Heart right ventricle (tissue), 16 donors: ENCODE measurements at regions not wholly inside any gene's neighbourhood (a gene's known extent, or its start where the extent isn't known, plus 50 kb on each side); places are given as distances from the start of the nearest gene placed in this dataset.

Source experiments
- ATAC-seq, 8 donors: fragments of 200-7000 bp; cut with Tn5 transposase; one replicate each; pipeline ENCODE4 v1.9.1; 2020; ENCODE audit warnings: mild to moderate bottlenecking in 8 of 8, moderate library complexity in 8 of 8, moderate number of reproducible peaks in 1 of 8
- DNase-seq, 2 donors: peaks; one replicate each; pipeline ENCODE4 v3.0.0-alpha.2; 2020
- H3K27ac ChIP-seq, 10 donors: fragments of 200-600 bp; sonication (generic) in 2 of 10; one replicate each; pipeline versions ENCODE4 v1.5.0 to v1.8.0; 2020 to 2022; ENCODE audit warnings: mild to moderate bottlenecking in 3 of 10
- H3K27me3 ChIP-seq, 7 donors: fragments of 200-600 bp; one replicate each; pipeline ENCODE4 v1.8.0; 2021 to 2022; ENCODE audit warnings: mild to moderate bottlenecking in 2 of 7
- H3K36me3 ChIP-seq, 9 donors: fragments of 200-600 bp; sonication (generic) in 1 of 9; one replicate each; pipeline versions ENCODE4 v1.5.0 to v1.8.0; 2020 to 2022; ENCODE audit warnings: mild to moderate bottlenecking in 2 of 9
- H3K4me1 ChIP-seq, 9 donors: fragments of 200-600 bp; sonication (generic) in 1 of 9; one replicate each; pipeline versions ENCODE4 v1.5.0 to v1.8.0; 2020 to 2022; ENCODE audit warnings: mild to moderate bottlenecking in 4 of 9
- H3K4me3 ChIP-seq, 10 donors: fragments of 200-600 bp; sonication (generic) in 2 of 10; one replicate each; pipeline versions ENCODE4 v1.5.0 to v1.8.0; 2020 to 2022; ENCODE audit warnings: mild to moderate bottlenecking in 7 of 10, moderate library complexity in 2 of 10
- H3K9me3 ChIP-seq, 11 donors: fragments of 200-600 bp in 10 of 11; sonication (generic) in 2 of 11; one replicate each; pipeline versions ENCODE4 v1.5.0 to v1.8.0; 2013 to 2022; ENCODE audit warnings: mild to moderate bottlenecking in 2 of 11, control low read depth in 1 of 11, moderate library complexity in 1 of 11
- WGBS, 2 donors: extraction: QIAGEN DNeasy Blood & Tissue Kit; methylation state at CpG; one replicate each; pipeline ENCODE4 v1.1.7; 2013; ENCODE audit warnings: inconsistent platforms in 1 of 2; 5-methylcytosine and 5-hydroxymethylcytosine counted together
- intact Hi-C, 10 donors: fragments of 100-400 bp; cut with DNase I; formaldehyde crosslinking; loops; one replicate each; pipeline versions ENCODE4 v1.11.1 to v1.14.2; 2022
- TF ChIP-seq, protein P1 (sequence below), 9 donors: fragments of 200-600 bp; sonication (generic) in 2 of 9; IDR thresholded peaks; one replicate each; pipeline versions ENCODE4 v1.5.0 to v1.8.0; 2021 to 2022; ENCODE audit warnings: antibody characterized with exemption in 9 of 9, mild to moderate bottlenecking in 5 of 9, moderate library complexity in 1 of 9
- donor health status: Arrhythmogenic right ventricular cardiomyopathy.
- donor health status: ischemic (EF 13 %, LVEDD 7.1; RV severe dilation, severe dysfunction).
- donor health status: healthy with polysubstance abuse.
- donor health status: DM: no; HTN: yes; CAD: no.
- donor health status: DM: no; HTN: no; CAD: no.
- donor health status: ischemic (EF 25% LVEDD 6.9; RV normal size, moderate dysfunction).
- donor health status: ischemic (EF 25% LVEDD 5.7; RV mildly dilated, moderate dysfunction).
- donor health status: healthy.
- donor health status: DM: yes; HTN: yes; CAD: no.
- donor health status: Ischemic cardiomyopathy.
- donor health status: ischemic (EF 35%, LVEDD 5.7; RV mildly dilated, moderate dysfunction).
- donor health status: nonischemic (EF 11% LVEDD 7.7; RV severe dilation, severe dysfunction).
- donor health status: DM: yes; HTN: yes; CAD: no.
- donor health status: PGD.
- donor health status: ischemic (EF 29% LVEDD 5.4; RV normal size, mild dysfunction).
- donor health status: nonischemic (EF 23%, LVEDD 6.1; RV moderate dilation, normal function).

DNA sequence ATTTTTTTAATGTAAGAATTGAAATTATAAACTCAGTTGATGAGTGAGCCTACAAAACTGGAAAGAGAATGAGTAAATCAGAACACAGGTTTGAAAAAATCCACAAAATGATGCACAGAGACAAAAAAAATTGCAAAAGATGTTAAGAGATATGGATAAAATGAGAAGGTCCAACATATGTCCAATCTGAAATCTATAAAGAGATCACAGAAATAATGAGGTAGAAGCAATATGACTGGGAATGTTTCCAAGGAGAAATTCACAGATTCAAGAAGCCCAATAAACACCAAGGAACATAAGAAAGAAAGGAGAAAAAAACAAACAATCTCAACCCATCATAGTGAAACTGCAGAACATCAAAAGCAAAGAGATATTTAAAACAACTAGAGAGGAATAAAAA is 288.4 kb upstream of the SLC30A5 start:
- Histone ChIP-seq H3K27me3 (no peaks in the 10 kb centered on the region), H3K4me1 (peaks cover 0 to 6% (median 0%) of the 10 kb centered on the region in 9 donors), H3K9me3 (peaks cover 0 to 23% (median 0%) of the 10 kb centered on the region in 11 donors), H3K4me3 (no peak overlapping the region), H3K27ac (no peak overlapping the region), H3K36me3 (no peaks in the 10 kb centered on the region)
- intact Hi-C loops = no loop called here
- no peak for DNase-seq
- ATAC-seq = no peak
- TF ChIP-seq, protein P1, sequence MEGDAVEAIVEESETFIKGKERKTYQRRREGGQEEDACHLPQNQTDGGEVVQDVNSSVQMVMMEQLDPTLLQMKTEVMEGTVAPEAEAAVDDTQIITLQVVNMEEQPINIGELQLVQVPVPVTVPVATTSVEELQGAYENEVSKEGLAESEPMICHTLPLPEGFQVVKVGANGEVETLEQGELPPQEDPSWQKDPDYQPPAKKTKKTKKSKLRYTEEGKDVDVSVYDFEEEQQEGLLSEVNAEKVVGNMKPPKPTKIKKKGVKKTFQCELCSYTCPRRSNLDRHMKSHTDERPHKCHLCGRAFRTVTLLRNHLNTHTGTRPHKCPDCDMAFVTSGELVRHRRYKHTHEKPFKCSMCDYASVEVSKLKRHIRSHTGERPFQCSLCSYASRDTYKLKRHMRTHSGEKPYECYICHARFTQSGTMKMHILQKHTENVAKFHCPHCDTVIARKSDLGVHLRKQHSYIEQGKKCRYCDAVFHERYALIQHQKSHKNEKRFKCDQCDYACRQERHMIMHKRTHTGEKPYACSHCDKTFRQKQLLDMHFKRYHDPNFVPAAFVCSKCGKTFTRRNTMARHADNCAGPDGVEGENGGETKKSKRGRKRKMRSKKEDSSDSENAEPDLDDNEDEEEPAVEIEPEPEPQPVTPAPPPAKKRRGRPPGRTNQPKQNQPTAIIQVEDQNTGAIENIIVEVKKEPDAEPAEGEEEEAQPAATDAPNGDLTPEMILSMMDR (IDR thresholded peaks at IDR 0.05) = no peak

DNA sequence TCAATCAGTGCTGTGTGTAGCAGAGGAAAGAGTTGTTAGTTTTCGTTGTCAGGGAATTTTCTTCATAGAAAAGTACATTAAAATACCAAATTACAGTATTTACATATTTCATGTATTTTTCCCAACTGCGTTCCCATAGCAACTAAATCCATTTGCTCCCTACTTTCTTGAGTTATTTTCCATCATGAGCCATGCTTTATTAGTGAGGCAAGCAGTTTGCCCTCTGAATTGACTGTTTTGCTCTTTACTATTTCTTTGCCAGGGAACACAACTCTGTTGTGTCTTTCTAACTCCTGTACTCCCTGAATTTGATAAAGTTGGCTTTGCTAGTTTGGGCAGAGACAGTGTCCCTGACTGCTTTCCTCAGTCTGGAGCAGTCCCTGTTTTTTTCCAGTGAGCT is 276.2 kb upstream of the SLC30A5 start:
- H3K36me3 ChIP-seq = no peaks in the 10 kb centered on the region
- no peaks in the 10 kb centered on the region for H3K4me1 ChIP-seq
- TF ChIP-seq, protein P1 (IDR thresholded peaks at IDR 0.05) = no peak
- DNase-seq = no peak
- 82 to 89% methylated on average over 2 of the region's 2 CpGs for WGBS, 2 donors
- peaks cover 0 to 5% (median 0%) of the 10 kb centered on the region in 7 donors for H3K27me3 ChIP-seq
- no peak overlapping the region for H3K27ac ChIP-seq
- intact Hi-C loops = no loop called here
- no peak for ATAC-seq
- H3K9me3 ChIP-seq = no peaks in the 10 kb centered on the region
- H3K4me3 ChIP-seq = no peak overlapping the region

DNA sequence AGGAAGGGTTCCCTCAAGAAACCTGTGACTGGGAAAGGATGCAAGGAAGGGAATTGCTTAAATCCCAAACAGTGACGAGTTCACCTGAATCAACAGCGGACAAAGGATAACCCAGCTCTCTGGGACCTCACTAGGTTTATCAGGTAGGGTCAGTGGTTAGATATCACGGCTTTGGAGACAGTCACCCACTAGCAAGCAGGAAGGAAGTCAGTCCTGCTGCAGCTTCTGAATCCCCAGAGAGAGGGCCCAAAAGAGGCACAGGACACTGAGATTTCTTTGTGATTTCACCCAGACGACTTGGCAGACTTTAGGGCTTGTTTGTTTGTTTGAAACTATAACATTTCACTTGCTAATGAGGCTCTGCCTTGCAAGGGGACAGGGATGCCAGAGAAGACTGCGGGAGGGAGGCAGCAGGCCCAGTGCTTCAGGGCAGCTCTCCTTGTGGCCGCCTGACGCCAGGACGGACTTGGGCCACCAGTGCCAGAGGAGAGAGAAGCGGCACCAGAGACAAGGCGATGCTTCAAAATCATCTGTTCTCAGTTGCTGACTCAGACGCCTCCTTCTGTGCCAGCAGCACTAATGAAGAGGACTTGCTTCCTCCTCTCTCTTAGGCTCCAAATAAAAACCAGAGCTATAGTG is 275.6 kb upstream of the SLC30A5 start:
- Histone ChIP-seq H3K9me3 (no peaks in the 10 kb centered on the region), H3K27ac (no peak overlapping the region), H3K36me3 (no peaks in the 10 kb centered on the region), H3K27me3 (peaks cover 0 to 5% (median 0%) of the 10 kb centered on the region in 7 donors), H3K4me3 (no peak overlapping the region), H3K4me1 (no peaks in the 10 kb centered on the region)
- 75 to 78% methylated on average over 11 of the region's 11 CpGs for WGBS, 2 donors
- no peak for ATAC-seq
- DNase-seq = no peak
- TF ChIP-seq, protein P1 (IDR thresholded peaks at IDR 0.05) = no peak
- intact Hi-C loops = no loop called here

DNA sequence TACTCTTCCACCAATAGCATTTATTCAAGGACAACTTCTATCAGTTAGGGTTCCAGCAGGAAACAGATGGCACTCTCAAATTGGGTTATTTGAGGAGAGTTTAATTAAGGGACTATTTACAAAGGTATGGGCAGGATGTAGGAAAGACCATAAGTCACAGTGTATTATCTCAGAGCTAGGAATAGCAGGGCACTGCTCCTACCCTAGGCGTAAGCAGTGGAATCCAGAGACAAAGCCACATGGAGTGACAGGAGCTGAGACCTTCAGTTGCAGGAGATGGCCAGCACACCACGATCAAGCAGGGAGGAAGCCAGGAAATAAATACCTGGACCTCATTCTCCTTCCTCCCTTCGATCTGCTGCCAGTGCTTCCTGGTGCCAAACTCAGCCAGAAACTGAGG is 274.9 kb upstream of the SLC30A5 start:
- Histone ChIP-seq H3K9me3 (no peaks in the 10 kb centered on the region), H3K27me3 (peaks cover 0 to 5% (median 0%) of the 10 kb centered on the region in 7 donors), H3K4me1 (no peaks in the 10 kb centered on the region), H3K36me3 (no peaks in the 10 kb centered on the region), H3K27ac (no peak overlapping the region), H3K4me3 (no peak overlapping the region)
- WGBS, 2 donors = 56 to 58% methylated on average over 3 of the region's 3 CpGs
- no peak for DNase-seq
- intact Hi-C loops = no loop called here
- no peak for ATAC-seq
- TF ChIP-seq, protein P1 (IDR thresholded peaks at IDR 0.05) = no peak
